ENCODE measurements at regions not wholly inside any gene's neighbourhood (a gene's known extent, or its start where the extent isn't known, plus 50 kb on each side); places are given as distances from the start of the nearest gene placed in this dataset.
"Not testable (repeated sequence)": the region's sequence is repeated elsewhere in the genome, so short reads cannot be mapped to it uniquely, and the experiment has no call there.

- no peak overlapping the region for H3K27ac ChIP-seq
- TF ChIP-seq ZFX (IDR thresholded peaks at IDR 0.05) (no peak), CTCF (conservative IDR thresholded peaks at IDR 0.05) (no peak)
Measured at GRCh38 chr4:116108606-116109005, 976.8 kb downstream of the TRAM1L1 start.

- TF ChIP-seq ZFX (IDR thresholded peaks at IDR 0.05), result no peak
- no peak for TF ChIP-seq CTCF (conservative IDR thresholded peaks at IDR 0.05)
- no peak overlapping the region for H3K27ac ChIP-seq
Measured at GRCh38 chr4:116101321-116101720, 984.1 kb downstream of the TRAM1L1 start.

GRCh38 chr4:116099596-116099995 lies 985.8 kb downstream of the TRAM1L1 start:
- TF ChIP-seq ZFX (IDR thresholded peaks at IDR 0.05) (no peak), CTCF (conservative IDR thresholded peaks at IDR 0.05) (no peak)
- H3K27ac ChIP-seq, result no peak overlapping the region

- H3K27ac ChIP-seq, result not testable (repeated sequence)
Measured at GRCh38 chr4:116097353-116097752, 983.9 kb upstream of the NDST4 start.

- H3K27ac ChIP-seq, result no peak overlapping the region
- TF ChIP-seq CTCF (conservative IDR thresholded peaks at IDR 0.05), result no peak
- no peak for TF ChIP-seq ZFX (IDR thresholded peaks at IDR 0.05)
Measured at GRCh38 chr4:116092961-116093360, 979.5 kb upstream of the NDST4 start.

GRCh38 chr4:116088771-116089170 lies 975.4 kb upstream of the NDST4 start:
- TF ChIP-seq ZFX (IDR thresholded peaks at IDR 0.05), result no peak
- TF ChIP-seq CTCF (conservative IDR thresholded peaks at IDR 0.05), result no peak
- no peak overlapping the region for H3K27ac ChIP-seq

- no peak overlapping the region for H3K27ac ChIP-seq
- TF ChIP-seq ZFX (IDR thresholded peaks at IDR 0.05) (no peak), CTCF (conservative IDR thresholded peaks at IDR 0.05) (no peak)
Measured at GRCh38 chr4:116082808-116083366, 969.5 kb upstream of the NDST4 start.

GRCh38 chr4:116073051-116073450 lies 959.6 kb upstream of the NDST4 start:
- TF ChIP-seq CTCF (conservative IDR thresholded peaks at IDR 0.05), result no peak
- no peak for TF ChIP-seq ZFX (IDR thresholded peaks at IDR 0.05)

More at GRCh38 chr4:116073051-116073450, 959.6 kb upstream of the NDST4 start:
- H3K27ac ChIP-seq, result no peak overlapping the region

All from C4-2B (cell line).